GM10266 (cell line): ENCODE measurements at regions not wholly inside any gene's neighbourhood (a gene's known extent, or its start where the extent isn't known, plus 50 kb on each side); places are given as distances from the start of the nearest gene placed in this dataset.

Experiments used
- DNase-seq: peaks from one replicate; pipeline ENCODE4 v3.0.0; 2012; ENCODE audit errors: extremely low spot score
- TF ChIP-seq, protein P1 (sequence below): IDR thresholded peaks from 2 replicates; pipeline ENCODE4 v1.5.1; 2012; ENCODE audit warnings: mild to moderate bottlenecking, low read depth; ENCODE audit not compliant: control insufficient read depth, insufficient read depth; ENCODE audit errors: missing control alignments

- no peak for DNase-seq
- TF ChIP-seq, protein P1, sequence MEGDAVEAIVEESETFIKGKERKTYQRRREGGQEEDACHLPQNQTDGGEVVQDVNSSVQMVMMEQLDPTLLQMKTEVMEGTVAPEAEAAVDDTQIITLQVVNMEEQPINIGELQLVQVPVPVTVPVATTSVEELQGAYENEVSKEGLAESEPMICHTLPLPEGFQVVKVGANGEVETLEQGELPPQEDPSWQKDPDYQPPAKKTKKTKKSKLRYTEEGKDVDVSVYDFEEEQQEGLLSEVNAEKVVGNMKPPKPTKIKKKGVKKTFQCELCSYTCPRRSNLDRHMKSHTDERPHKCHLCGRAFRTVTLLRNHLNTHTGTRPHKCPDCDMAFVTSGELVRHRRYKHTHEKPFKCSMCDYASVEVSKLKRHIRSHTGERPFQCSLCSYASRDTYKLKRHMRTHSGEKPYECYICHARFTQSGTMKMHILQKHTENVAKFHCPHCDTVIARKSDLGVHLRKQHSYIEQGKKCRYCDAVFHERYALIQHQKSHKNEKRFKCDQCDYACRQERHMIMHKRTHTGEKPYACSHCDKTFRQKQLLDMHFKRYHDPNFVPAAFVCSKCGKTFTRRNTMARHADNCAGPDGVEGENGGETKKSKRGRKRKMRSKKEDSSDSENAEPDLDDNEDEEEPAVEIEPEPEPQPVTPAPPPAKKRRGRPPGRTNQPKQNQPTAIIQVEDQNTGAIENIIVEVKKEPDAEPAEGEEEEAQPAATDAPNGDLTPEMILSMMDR = no peak
Observed at GRCh38 chr5:68533571-68534084, 318.1 kb downstream of the PIK3R1 start.

- DNase-seq = no peak
Observed at GRCh38 chr5:68534131-68534940, 318.8 kb downstream of the PIK3R1 start.

GRCh38 chr5:68534956-68535520 is 319.5 kb downstream of the PIK3R1 start:
- TF ChIP-seq, protein P1 = no peak
- DNase-seq = no peak

More at GRCh38 chr5:68534131-68534940, 318.8 kb downstream of the PIK3R1 start:
- TF ChIP-seq, protein P1 = no peak

DNA sequence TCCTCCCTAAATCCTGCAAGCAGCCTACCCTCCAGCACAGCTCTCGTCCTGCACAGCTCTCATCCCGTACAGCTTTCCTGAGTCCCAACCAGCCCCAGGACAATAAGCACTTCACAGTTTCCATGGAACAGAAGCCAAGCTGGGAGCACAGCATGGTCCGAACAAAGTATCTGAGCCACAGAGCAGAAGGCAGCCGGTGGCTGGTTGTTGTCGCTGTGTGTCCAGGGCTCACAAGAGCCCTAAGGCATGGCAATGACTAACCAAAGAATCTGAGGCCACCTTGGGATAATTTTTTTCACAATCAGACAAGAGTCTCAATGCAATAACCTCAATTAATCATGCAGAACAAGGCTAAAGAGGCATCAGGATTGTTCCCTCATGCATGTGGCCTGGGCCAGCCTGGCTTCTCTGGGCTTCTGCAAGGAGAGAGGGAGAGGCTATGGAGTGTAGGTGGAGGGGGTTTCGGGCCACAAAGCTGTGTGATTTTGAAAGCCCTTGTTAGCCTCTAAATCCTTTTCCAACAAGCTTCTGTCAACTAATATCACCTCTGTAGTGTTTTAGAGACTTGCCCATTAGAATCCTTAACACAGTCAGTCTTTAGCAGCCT is 323.4 kb downstream of the PIK3R1 start:
- TF ChIP-seq, protein P1 = no peak
- DNase-seq = no peak

DNA sequence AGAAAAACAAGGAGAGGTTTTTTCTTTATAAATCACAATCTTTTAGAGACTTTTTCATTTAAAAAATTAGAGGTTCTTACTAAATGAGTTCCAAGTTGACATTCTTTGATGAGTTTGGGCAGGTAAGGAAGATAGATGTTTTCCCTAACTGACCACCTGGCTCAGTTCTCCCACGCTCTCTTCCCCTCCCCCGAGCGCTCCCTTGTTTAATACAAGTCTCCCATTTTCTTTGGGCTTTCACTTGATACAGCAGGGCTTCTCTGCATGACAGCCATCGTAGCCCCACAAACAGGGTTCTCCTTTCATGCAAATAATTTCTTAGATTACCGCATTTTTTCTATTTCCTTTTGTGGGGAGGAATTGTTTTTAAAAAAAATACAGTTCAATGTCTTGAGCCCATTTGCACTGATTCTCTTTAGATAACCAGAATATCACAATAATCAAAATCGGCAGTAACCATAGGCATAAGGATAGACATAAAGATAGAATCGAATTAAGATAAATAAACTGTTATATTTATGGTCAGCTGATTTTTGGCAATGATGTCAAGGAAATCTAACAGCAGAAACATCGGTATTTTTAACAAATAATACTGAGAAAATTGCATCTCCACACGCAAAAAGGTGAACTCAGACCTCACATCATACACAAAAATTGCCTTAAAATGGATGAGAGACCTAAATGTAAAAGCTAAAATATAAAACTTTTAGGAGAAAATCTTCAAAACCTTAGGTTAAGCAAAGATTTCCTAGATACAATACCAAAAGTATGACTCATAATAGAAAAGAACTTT is 325.4 kb downstream of the PIK3R1 start:
- TF ChIP-seq, protein P1 = no peak
- DNase-seq = no peak

- no peak for DNase-seq
- TF ChIP-seq, protein P1 = no peak
Observed at GRCh38 chr5:68542207-68542606, 326.7 kb downstream of the PIK3R1 start.
